GM18502 (cell line): ENCODE measurements at regions not wholly inside any gene's neighbourhood (a gene's known extent, or its start where the extent isn't known, plus 50 kb on each side); places are given as distances from the start of the nearest gene placed in this dataset.

Experiments
- ATAC-seq: cut with Tn5 transposase; IDR thresholded peaks from one replicate; pipeline ENCODE4 v1.9.1; 2021; ENCODE audit warnings: mild to moderate bottlenecking; ENCODE audit not compliant: unreplicated experiment, poor library complexity

GRCh38 chr4:132238697-132239096, 910.4 kb upstream of the PCDH10 start:
- no peak for ATAC-seq

GRCh38 chr4:132240081-132240480, 909.0 kb upstream of the PCDH10 start:
- ATAC-seq: no peak

GRCh38 chr4:132245319-132245718, 903.8 kb upstream of the PCDH10 start:
- ATAC-seq: no peak

GRCh38 chr4:132264176-132264575, 884.9 kb upstream of the PCDH10 start:
- ATAC-seq: no peak

GRCh38 chr4:132266374-132266773, 882.7 kb upstream of the PCDH10 start:
- ATAC-seq: no peak

GRCh38 chr4:132267321-132267720, 881.8 kb upstream of the PCDH10 start:
- no peak for ATAC-seq

GRCh38 chr4:132269303-132269990, 879.6 kb upstream of the PCDH10 start:
- ATAC-seq: no peak

GRCh38 chr4:132275583-132276121, 873.4 kb upstream of the PCDH10 start:
- ATAC-seq: no peak

- no peak for ATAC-seq
These were observed 872.9 kb upstream of the PCDH10 start for GRCh38 chr4:132276185-132276584.

- no peak for ATAC-seq
These were observed 872.1 kb upstream of the PCDH10 start for GRCh38 chr4:132276989-132277388.

- ATAC-seq: no peak
These were observed 867.4 kb upstream of the PCDH10 start for GRCh38 chr4:132281733-132282132.

- ATAC-seq: no peak
These were observed 864.1 kb upstream of the PCDH10 start for GRCh38 chr4:132284910-132285426.

GRCh38 chr4:132297346-132297745, 851.7 kb upstream of the PCDH10 start:
- ATAC-seq: no peak

GRCh38 chr4:132299841-132300240, 849.3 kb upstream of the PCDH10 start:
- no peak for ATAC-seq

- no peak for ATAC-seq
These were observed 836.6 kb upstream of the PCDH10 start for GRCh38 chr4:132312521-132312920.

GRCh38 chr4:132313852-132314251, 835.2 kb upstream of the PCDH10 start:
- ATAC-seq: no peak

- ATAC-seq: no peak
These were observed 832.4 kb upstream of the PCDH10 start for GRCh38 chr4:132316738-132317137.

GRCh38 chr4:132317923-132318322, 831.2 kb upstream of the PCDH10 start:
- ATAC-seq: no peak

GRCh38 chr4:132328761-132329160, 820.3 kb upstream of the PCDH10 start:
- ATAC-seq: no peak

- ATAC-seq: no peak
These were observed 818.1 kb upstream of the PCDH10 start for GRCh38 chr4:132330994-132331393.

GRCh38 chr4:132332932-132333723, 816.0 kb upstream of the PCDH10 start:
- ATAC-seq: no peak
